ENCODE measurements at regions not wholly inside any gene's neighbourhood (a gene's known extent, or its start where the extent isn't known, plus 50 kb on each side); places are given as distances from the start of the nearest gene placed in this dataset.
"Not testable (repeated sequence)": the region's sequence is repeated elsewhere in the genome, so short reads cannot be mapped to it uniquely, and the experiment has no call there.

DNA sequence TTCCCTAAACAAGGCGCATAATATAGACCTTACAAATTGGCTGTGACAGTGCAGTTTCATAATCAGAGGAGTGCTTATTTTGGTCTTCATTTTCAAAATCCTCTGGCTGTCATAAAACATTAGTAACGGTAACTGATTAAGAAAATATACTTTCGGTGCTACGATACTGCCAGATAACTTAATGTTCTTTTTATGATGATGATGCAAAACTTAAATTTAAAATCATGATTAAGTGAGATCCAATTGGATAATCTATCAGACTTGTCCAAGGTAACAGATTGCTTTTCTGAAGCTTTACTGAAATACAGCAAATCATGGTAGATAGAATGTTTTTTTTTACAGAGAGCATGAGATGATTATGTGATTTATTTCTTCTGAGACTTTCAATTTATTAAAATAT, 364.2 kb upstream of the CNTN3 start:
- no CpG with 5 or more reads among the region's 4 CpGs for WGBS, 2 donors (ENCODE audit: extremely low coverage in 2 of 2, insufficient read length in 2 of 2, insufficient replicate concordance in 1 of 2)

DNA sequence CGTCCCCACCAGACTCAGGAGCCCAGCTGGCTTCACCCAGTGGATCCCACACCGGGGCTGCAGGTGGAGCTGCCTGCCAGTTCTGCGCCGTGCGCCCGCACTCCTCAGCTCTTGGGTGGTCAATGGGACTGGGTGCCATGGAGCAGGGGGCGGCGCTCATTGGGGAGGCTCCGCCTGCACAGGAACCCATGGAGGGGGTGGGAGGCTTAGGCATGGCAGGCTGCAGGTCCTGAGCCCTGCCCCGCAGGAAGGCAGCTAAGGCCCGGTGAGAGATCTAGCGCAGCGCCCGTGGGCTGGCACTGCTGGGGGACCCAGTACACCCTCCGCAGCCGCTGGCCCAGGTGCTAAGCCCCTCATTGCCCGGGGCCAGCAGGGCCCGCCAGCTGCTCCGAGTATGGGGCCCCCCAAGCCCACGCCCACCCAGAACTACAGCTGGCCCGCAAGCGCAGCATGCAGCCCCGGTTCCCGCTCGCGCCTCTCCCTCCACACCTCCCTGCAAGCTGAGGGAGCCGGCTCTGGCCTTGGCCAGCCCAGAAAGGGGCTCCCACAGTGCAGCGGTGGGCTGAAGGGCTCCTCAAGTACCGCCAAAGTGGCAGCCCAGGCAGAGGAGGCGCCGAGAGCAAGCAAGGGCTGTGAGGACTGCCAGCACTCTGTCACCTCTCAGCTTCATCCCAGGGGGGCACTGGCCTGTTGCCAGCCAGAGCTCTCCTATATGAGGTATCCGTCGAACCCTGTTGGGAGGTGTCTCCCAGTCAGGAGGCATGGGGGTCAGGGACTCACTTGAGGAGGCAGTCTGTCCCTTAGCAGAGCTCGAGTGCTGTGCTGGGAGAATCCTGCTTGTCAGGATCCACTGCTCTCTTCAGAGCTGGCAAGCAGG, 370.8 kb upstream of the CNTN3 start:
- H3K4me2 ChIP-seq (ENCODE audit: insufficient read depth, low read length, poor library complexity, severe bottlenecking); H2BK120ac ChIP-seq (ENCODE audit: low read depth, low read length); H3K4me3 ChIP-seq (ENCODE audit: low read length in 2 of 2); H2BK5ac ChIP-seq (ENCODE audit: low read length); H2BK12ac ChIP-seq (ENCODE audit: low read length); H3K27me3 ChIP-seq (ENCODE audit: control insufficient read depth in 3 of 3, insufficient read depth in 3 of 3, low read depth in 1 of 3, low read length in 3 of 3); H3K4ac ChIP-seq (ENCODE audit: low read length); H2AK5ac ChIP-seq (ENCODE audit: low read depth, low read length); H3K9ac ChIP-seq (ENCODE audit: low read depth, low read length, poor library complexity); H2BK15ac ChIP-seq (ENCODE audit: low read length); H4K8ac ChIP-seq (ENCODE audit: low read depth, low read length); H4K91ac ChIP-seq (ENCODE audit: low read depth, low read length, poor library complexity); H3K27ac ChIP-seq (replicated peaks; ENCODE audit: low read length); H3K14ac ChIP-seq (ENCODE audit: low read length); H3K79me1 ChIP-seq (ENCODE audit: low read depth, low read length); H3K36me3 ChIP-seq (replicated peaks in 1 of 2; ENCODE audit: control insufficient read depth in 2 of 2, insufficient read depth in 2 of 2, low read length in 2 of 2); H3K4me1 ChIP-seq (ENCODE audit: control insufficient read depth in 2 of 2, insufficient read depth in 1 of 2, low read depth in 1 of 2, low read length in 2 of 2); H3K9me3 ChIP-seq (replicated peaks in 1 of 2; ENCODE audit: control insufficient read depth in 2 of 2, insufficient read depth in 1 of 2, low read depth in 1 of 2, low read length in 2 of 2); H3K23ac ChIP-seq (ENCODE audit: low read depth, low read length, poor library complexity); H3K18ac ChIP-seq (ENCODE audit: low read length); DNase-seq (ENCODE audit: low spot score): not testable (repeated sequence)
- WGBS, 2 donors (ENCODE audit: extremely low coverage in 2 of 2, insufficient read length in 2 of 2, insufficient replicate concordance in 1 of 2) = no CpG with 5 or more reads among the region's 34 CpGs
- peak overlapping the region; percentile 77 for H2AFZ ChIP-seq (ENCODE audit: low read length)

More for the DNA sequence above, 364.2 kb upstream of the CNTN3 start:
- H2BK120ac ChIP-seq (ENCODE audit: low read depth, low read length) = no peak overlapping the region
- no peaks in the 10 kb centered on the region for H3K9me3 ChIP-seq (replicated peaks in 1 of 2; ENCODE audit: control insufficient read depth in 2 of 2, insufficient read depth in 1 of 2, low read depth in 1 of 2, low read length in 2 of 2)
- no peaks in the 10 kb centered on the region for H3K27me3 ChIP-seq (ENCODE audit: control insufficient read depth in 3 of 3, insufficient read depth in 3 of 3, low read depth in 1 of 3, low read length in 3 of 3)
- no peak overlapping the region for H4K8ac ChIP-seq (ENCODE audit: low read depth, low read length)
- no peaks in the 10 kb centered on the region for H3K79me1 ChIP-seq (ENCODE audit: low read depth, low read length)
- no peak overlapping the region for H3K27ac ChIP-seq (replicated peaks; ENCODE audit: low read length)
- H2AFZ ChIP-seq (ENCODE audit: low read length) = no peak overlapping the region
- no peak overlapping the region for H3K9ac ChIP-seq (ENCODE audit: low read depth, low read length, poor library complexity)
- no peaks in the 10 kb centered on the region for H3K4me1 ChIP-seq (ENCODE audit: control insufficient read depth in 2 of 2, insufficient read depth in 1 of 2, low read depth in 1 of 2, low read length in 2 of 2)
- H2BK5ac ChIP-seq (ENCODE audit: low read length) = no peak overlapping the region
- no peak overlapping the region for H3K4me3 ChIP-seq (ENCODE audit: low read length in 2 of 2)
- no peak overlapping the region for H3K4me2 ChIP-seq (ENCODE audit: insufficient read depth, low read length, poor library complexity, severe bottlenecking)
- H4K91ac ChIP-seq (ENCODE audit: low read depth, low read length, poor library complexity) = no peak overlapping the region
- no peaks in the 10 kb centered on the region for H3K36me3 ChIP-seq (replicated peaks in 1 of 2; ENCODE audit: control insufficient read depth in 2 of 2, insufficient read depth in 2 of 2, low read length in 2 of 2)
- no peak overlapping the region for H3K23ac ChIP-seq (ENCODE audit: low read depth, low read length, poor library complexity)
- no peak overlapping the region for H3K14ac ChIP-seq (ENCODE audit: low read length)
- H3K4ac ChIP-seq (ENCODE audit: low read length) = no peak overlapping the region
- H3K18ac ChIP-seq (ENCODE audit: low read length) = no peak overlapping the region
- no peak overlapping the region for H2BK15ac ChIP-seq (ENCODE audit: low read length)
- no peak for DNase-seq (ENCODE audit: low spot score)
- no peak overlapping the region for H2AK5ac ChIP-seq (ENCODE audit: low read depth, low read length)
- H2BK12ac ChIP-seq (ENCODE audit: low read length) = no peak overlapping the region

DNA sequence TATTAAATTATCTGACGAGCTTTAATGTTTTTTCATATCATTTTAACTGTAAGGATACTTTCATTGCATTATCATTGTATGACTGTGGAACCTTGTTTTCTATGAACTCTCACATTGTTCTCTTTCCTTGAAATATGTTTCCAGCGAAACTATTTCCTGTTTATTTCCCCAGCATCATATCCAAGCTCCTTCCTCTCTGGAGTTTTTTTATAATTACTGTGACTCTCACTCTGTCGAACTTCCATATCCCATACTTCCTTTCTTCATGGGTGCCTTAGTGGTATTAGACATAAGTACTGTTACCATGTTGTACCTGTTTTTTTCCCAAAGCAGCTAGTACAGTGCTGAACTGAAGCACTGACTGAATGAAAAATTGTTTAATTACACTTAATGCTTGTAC, 373.6 kb upstream of the CNTN3 start:
- no peak overlapping the region for H3K4me2 ChIP-seq (ENCODE audit: insufficient read depth, low read length, poor library complexity, severe bottlenecking)
- H2AK5ac ChIP-seq (ENCODE audit: low read depth, low read length) = no peak overlapping the region
- no peak overlapping the region for H2BK12ac ChIP-seq (ENCODE audit: low read length)
- H2BK15ac ChIP-seq (ENCODE audit: low read length) = no peak overlapping the region
- no peak overlapping the region for H3K18ac ChIP-seq (ENCODE audit: low read length)
- no peak overlapping the region for H4K91ac ChIP-seq (ENCODE audit: low read depth, low read length, poor library complexity)
- H3K9ac ChIP-seq (ENCODE audit: low read depth, low read length, poor library complexity) = no peak overlapping the region
- H3K36me3 ChIP-seq (replicated peaks in 1 of 2; ENCODE audit: control insufficient read depth in 2 of 2, insufficient read depth in 2 of 2, low read length in 2 of 2) = no peaks in the 10 kb centered on the region
- no peak overlapping the region for H3K4me3 ChIP-seq (ENCODE audit: low read length in 2 of 2)
- H2BK120ac ChIP-seq (ENCODE audit: low read depth, low read length) = no peak overlapping the region
- no peak for DNase-seq (ENCODE audit: low spot score)
- H3K79me1 ChIP-seq (ENCODE audit: low read depth, low read length) = no peaks in the 10 kb centered on the region
- H2BK5ac ChIP-seq (ENCODE audit: low read length) = no peak overlapping the region
- H4K8ac ChIP-seq (ENCODE audit: low read depth, low read length) = no peak overlapping the region
- H3K4me1 ChIP-seq (ENCODE audit: control insufficient read depth in 2 of 2, insufficient read depth in 1 of 2, low read depth in 1 of 2, low read length in 2 of 2) = peaks cover 0 to 2% of the 10 kb centered on the region in 2 donors
- H3K27me3 ChIP-seq (ENCODE audit: control insufficient read depth in 3 of 3, insufficient read depth in 3 of 3, low read depth in 1 of 3, low read length in 3 of 3) = no peaks in the 10 kb centered on the region
- H3K23ac ChIP-seq (ENCODE audit: low read depth, low read length, poor library complexity) = no peak overlapping the region
- no CpG with 5 or more reads among the region's 3 CpGs for WGBS, 2 donors (ENCODE audit: extremely low coverage in 2 of 2, insufficient read length in 2 of 2, insufficient replicate concordance in 1 of 2)
- H3K27ac ChIP-seq (replicated peaks; ENCODE audit: low read length) = no peak overlapping the region
- H3K9me3 ChIP-seq (replicated peaks in 1 of 2; ENCODE audit: control insufficient read depth in 2 of 2, insufficient read depth in 1 of 2, low read depth in 1 of 2, low read length in 2 of 2) = no peaks in the 10 kb centered on the region
- H2AFZ ChIP-seq (ENCODE audit: low read length) = no peak overlapping the region
- H3K4ac ChIP-seq (ENCODE audit: low read length) = no peak overlapping the region
- H3K14ac ChIP-seq (ENCODE audit: low read length) = no peak overlapping the region

DNA sequence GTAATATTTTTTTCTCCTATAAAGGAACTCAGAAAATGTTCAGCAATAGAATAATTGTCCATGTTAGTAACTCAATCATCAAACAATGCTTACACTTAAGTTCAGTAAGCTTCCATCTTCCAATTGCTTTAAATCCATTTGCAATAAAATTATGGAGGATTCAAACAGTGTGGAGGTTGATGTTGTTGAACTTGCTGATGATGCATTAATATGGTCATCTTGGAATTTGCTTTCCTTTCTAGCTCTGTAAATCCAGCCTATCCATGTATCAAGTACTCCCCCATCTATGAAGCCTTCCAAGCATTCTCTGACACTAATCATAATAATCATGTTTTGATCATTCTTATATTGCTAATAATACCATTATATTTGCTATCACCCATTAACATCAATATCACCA, 378.4 kb upstream of the CNTN3 start:
- no peak overlapping the region for H4K8ac ChIP-seq (ENCODE audit: low read depth, low read length)
- no peak overlapping the region for H3K27ac ChIP-seq (replicated peaks; ENCODE audit: low read length)
- no peak for DNase-seq (ENCODE audit: low spot score)
- H3K4me1 ChIP-seq (ENCODE audit: control insufficient read depth in 2 of 2, insufficient read depth in 1 of 2, low read depth in 1 of 2, low read length in 2 of 2) = no peaks in the 10 kb centered on the region
- no peak overlapping the region for H2BK15ac ChIP-seq (ENCODE audit: low read length)
- H3K9me3 ChIP-seq (replicated peaks in 1 of 2; ENCODE audit: control insufficient read depth in 2 of 2, insufficient read depth in 1 of 2, low read depth in 1 of 2, low read length in 2 of 2) = no peaks in the 10 kb centered on the region
- H2AFZ ChIP-seq (ENCODE audit: low read length) = no peak overlapping the region
- H3K4me3 ChIP-seq (ENCODE audit: low read length in 2 of 2) = no peak overlapping the region
- no peak overlapping the region for H2BK5ac ChIP-seq (ENCODE audit: low read length)
- H2AK5ac ChIP-seq (ENCODE audit: low read depth, low read length) = no peak overlapping the region
- no peak overlapping the region for H3K18ac ChIP-seq (ENCODE audit: low read length)
- H3K36me3 ChIP-seq (replicated peaks in 1 of 2; ENCODE audit: control insufficient read depth in 2 of 2, insufficient read depth in 2 of 2, low read length in 2 of 2) = no peaks in the 10 kb centered on the region
- H3K27me3 ChIP-seq (ENCODE audit: control insufficient read depth in 3 of 3, insufficient read depth in 3 of 3, low read depth in 1 of 3, low read length in 3 of 3) = no peaks in the 10 kb centered on the region
- no peak overlapping the region for H3K14ac ChIP-seq (ENCODE audit: low read length)
- H3K23ac ChIP-seq (ENCODE audit: low read depth, low read length, poor library complexity) = no peak overlapping the region
- H2BK12ac ChIP-seq (ENCODE audit: low read length) = no peak overlapping the region
- no peaks in the 10 kb centered on the region for H3K79me1 ChIP-seq (ENCODE audit: low read depth, low read length)
- H3K9ac ChIP-seq (ENCODE audit: low read depth, low read length, poor library complexity) = no peak overlapping the region
- H4K91ac ChIP-seq (ENCODE audit: low read depth, low read length, poor library complexity) = no peak overlapping the region
- no peak overlapping the region for H2BK120ac ChIP-seq (ENCODE audit: low read depth, low read length)
- no peak overlapping the region for H3K4me2 ChIP-seq (ENCODE audit: insufficient read depth, low read length, poor library complexity, severe bottlenecking)
- no peak overlapping the region for H3K4ac ChIP-seq (ENCODE audit: low read length)

All from neuronal stem cell (in vitro differentiated cells).